Neural progenitor cell (in vitro differentiated cells): ENCODE measurements at regions not wholly inside any gene's neighbourhood (a gene's known extent, or its start where the extent isn't known, plus 50 kb on each side); places are given as distances from the start of the nearest gene placed in this dataset.

ENCODE experiments used
- EZH2 ChIP-seq: fragments of 200-600 bp; sonication (generic); IDR thresholded peaks from 2 replicates; pipeline ENCODE4 v1.6.1; 2017; ENCODE audit warnings: antibody characterized with exemption, mild to moderate bottlenecking, moderate library complexity
- TF ChIP-seq, protein P1 (sequence below): fragments of 200-600 bp; sonication (generic); IDR thresholded peaks from 2 replicates; pipeline ENCODE4 v1.5.1; 2017; ENCODE audit warnings: antibody characterized with exemption, mild to moderate bottlenecking

DNA sequence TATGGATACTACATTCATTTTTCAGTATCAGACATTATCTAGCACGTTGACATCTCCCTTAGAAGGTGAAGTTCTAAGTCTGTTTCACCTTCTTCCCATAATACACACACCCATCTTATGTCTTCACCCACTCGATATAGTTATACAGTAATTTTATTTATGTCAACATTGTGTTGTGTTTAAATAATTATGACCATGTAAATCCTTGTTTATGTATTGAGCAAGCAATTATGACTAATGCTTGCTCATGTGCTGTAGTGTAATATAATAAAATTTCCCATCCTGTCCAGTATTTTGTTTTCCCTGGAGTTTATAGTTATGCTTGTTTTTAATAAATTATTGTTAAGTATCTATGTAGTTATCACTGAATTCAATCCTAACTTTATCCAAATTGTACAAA lies 163.2 kb downstream of the MTX2 start:
- TF ChIP-seq, protein P1, sequence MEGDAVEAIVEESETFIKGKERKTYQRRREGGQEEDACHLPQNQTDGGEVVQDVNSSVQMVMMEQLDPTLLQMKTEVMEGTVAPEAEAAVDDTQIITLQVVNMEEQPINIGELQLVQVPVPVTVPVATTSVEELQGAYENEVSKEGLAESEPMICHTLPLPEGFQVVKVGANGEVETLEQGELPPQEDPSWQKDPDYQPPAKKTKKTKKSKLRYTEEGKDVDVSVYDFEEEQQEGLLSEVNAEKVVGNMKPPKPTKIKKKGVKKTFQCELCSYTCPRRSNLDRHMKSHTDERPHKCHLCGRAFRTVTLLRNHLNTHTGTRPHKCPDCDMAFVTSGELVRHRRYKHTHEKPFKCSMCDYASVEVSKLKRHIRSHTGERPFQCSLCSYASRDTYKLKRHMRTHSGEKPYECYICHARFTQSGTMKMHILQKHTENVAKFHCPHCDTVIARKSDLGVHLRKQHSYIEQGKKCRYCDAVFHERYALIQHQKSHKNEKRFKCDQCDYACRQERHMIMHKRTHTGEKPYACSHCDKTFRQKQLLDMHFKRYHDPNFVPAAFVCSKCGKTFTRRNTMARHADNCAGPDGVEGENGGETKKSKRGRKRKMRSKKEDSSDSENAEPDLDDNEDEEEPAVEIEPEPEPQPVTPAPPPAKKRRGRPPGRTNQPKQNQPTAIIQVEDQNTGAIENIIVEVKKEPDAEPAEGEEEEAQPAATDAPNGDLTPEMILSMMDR, result no peak
- TF ChIP-seq EZH2, result no peak
